ENCODE measurements at regions not wholly inside any gene's neighbourhood (a gene's known extent, or its start where the extent isn't known, plus 50 kb on each side); places are given as distances from the start of the nearest gene placed in this dataset.

DNA sequence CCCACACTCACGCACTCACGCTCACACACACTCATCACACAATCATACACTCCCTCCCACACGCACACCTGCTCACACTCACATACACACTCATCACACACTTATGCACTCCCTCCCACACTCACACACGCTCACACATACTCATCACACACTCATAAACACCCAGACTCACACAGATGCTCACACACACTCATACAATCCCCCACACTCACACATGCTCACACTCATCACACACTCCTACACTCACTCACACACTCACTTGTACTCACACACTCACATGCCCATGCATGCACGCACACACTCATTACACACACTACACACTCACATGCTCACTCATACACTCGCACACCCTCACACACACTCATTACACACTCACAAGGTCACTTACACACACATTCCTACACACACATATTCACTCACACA, 131.1 kb upstream of the PDE10A start (continued):
- TF ChIP-seq, protein P1, sequence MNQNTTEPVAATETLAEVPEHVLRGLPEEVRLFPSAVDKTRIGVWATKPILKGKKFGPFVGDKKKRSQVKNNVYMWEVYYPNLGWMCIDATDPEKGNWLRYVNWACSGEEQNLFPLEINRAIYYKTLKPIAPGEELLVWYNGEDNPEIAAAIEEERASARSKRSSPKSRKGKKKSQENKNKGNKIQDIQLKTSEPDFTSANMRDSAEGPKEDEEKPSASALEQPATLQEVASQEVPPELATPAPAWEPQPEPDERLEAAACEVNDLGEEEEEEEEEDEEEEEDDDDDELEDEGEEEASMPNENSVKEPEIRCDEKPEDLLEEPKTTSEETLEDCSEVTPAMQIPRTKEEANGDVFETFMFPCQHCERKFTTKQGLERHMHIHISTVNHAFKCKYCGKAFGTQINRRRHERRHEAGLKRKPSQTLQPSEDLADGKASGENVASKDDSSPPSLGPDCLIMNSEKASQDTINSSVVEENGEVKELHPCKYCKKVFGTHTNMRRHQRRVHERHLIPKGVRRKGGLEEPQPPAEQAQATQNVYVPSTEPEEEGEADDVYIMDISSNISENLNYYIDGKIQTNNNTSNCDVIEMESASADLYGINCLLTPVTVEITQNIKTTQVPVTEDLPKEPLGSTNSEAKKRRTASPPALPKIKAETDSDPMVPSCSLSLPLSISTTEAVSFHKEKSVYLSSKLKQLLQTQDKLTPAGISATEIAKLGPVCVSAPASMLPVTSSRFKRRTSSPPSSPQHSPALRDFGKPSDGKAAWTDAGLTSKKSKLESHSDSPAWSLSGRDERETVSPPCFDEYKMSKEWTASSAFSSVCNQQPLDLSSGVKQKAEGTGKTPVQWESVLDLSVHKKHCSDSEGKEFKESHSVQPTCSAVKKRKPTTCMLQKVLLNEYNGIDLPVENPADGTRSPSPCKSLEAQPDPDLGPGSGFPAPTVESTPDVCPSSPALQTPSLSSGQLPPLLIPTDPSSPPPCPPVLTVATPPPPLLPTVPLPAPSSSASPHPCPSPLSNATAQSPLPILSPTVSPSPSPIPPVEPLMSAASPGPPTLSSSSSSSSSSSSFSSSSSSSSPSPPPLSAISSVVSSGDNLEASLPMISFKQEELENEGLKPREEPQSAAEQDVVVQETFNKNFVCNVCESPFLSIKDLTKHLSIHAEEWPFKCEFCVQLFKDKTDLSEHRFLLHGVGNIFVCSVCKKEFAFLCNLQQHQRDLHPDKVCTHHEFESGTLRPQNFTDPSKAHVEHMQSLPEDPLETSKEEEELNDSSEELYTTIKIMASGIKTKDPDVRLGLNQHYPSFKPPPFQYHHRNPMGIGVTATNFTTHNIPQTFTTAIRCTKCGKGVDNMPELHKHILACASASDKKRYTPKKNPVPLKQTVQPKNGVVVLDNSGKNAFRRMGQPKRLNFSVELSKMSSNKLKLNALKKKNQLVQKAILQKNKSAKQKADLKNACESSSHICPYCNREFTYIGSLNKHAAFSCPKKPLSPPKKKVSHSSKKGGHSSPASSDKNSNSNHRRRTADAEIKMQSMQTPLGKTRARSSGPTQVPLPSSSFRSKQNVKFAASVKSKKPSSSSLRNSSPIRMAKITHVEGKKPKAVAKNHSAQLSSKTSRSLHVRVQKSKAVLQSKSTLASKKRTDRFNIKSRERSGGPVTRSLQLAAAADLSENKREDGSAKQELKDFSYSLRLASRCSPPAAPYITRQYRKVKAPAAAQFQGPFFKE (tag by site-specific recombination; IDR thresholded peaks at IDR 0.05; ENCODE audit: borderline replicate concordance): 0 out of 2 replicates have a peak, but pooled peaks have one; percentile 42
- TF ChIP-seq, protein P2, sequence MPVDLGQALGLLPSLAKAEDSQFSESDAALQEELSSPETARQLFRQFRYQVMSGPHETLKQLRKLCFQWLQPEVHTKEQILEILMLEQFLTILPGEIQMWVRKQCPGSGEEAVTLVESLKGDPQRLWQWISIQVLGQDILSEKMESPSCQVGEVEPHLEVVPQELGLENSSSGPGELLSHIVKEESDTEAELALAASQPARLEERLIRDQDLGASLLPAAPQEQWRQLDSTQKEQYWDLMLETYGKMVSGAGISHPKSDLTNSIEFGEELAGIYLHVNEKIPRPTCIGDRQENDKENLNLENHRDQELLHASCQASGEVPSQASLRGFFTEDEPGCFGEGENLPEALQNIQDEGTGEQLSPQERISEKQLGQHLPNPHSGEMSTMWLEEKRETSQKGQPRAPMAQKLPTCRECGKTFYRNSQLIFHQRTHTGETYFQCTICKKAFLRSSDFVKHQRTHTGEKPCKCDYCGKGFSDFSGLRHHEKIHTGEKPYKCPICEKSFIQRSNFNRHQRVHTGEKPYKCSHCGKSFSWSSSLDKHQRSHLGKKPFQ (tag by site-specific recombination; IDR thresholded peaks at IDR 0.05): 0 out of 2 replicates have a peak, but pooled peaks have one; percentile 68
- peak; percentile 9; the same call in 1 of the 2 replicates for TF ChIP-seq ZNF133 (tag by site-specific recombination; IDR thresholded peaks at IDR 0.05)
- TF ChIP-seq, protein P3, sequence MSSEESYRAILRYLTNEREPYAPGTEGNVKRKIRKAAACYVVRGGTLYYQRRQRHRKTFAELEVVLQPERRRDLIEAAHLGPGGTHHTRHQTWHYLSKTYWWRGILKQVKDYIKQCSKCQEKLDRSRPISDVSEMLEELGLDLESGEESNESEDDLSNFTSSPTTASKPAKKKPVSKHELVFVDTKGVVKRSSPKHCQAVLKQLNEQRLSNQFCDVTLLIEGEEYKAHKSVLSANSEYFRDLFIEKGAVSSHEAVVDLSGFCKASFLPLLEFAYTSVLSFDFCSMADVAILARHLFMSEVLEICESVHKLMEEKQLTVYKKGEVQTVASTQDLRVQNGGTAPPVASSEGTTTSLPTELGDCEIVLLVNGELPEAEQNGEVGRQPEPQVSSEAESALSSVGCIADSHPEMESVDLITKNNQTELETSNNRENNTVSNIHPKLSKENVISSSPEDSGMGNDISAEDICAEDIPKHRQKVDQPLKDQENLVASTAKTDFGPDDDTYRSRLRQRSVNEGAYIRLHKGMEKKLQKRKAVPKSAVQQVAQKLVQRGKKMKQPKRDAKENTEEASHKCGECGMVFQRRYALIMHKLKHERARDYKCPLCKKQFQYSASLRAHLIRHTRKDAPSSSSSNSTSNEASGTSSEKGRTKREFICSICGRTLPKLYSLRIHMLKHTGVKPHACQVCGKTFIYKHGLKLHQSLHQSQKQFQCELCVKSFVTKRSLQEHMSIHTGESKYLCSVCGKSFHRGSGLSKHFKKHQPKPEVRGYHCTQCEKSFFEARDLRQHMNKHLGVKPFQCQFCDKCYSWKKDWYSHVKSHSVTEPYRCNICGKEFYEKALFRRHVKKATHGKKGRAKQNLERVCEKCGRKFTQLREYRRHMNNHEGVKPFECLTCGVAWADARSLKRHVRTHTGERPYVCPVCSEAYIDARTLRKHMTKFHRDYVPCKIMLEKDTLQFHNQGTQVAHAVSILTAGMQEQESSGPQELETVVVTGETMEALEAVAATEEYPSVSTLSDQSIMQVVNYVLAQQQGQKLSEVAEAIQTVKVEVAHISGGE (tag by site-specific recombination; conservative IDR thresholded peaks at IDR 0.05; ENCODE audit: low read depth): no peak
- TF ChIP-seq ZNF621 (tag by site-specific recombination; IDR thresholded peaks at IDR 0.05): peak; percentile 64; the same call in 1 of the 2 replicates
- TF ChIP-seq, protein P4, sequence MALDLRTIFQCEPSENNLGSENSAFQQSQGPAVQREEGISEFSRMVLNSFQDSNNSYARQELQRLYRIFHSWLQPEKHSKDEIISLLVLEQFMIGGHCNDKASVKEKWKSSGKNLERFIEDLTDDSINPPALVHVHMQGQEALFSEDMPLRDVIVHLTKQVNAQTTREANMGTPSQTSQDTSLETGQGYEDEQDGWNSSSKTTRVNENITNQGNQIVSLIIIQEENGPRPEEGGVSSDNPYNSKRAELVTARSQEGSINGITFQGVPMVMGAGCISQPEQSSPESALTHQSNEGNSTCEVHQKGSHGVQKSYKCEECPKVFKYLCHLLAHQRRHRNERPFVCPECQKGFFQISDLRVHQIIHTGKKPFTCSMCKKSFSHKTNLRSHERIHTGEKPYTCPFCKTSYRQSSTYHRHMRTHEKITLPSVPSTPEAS (tag by site-specific recombination; IDR thresholded peaks at IDR 0.05): peak; percentile 42; the same call in 1 of the 2 replicates
- no peak for TF ChIP-seq ZNF16 (tag by site-specific recombination; IDR thresholded peaks at IDR 0.05; ENCODE audit: low read depth)
- 0 out of 2 replicates have a peak, but pooled peaks have one; percentile 20 for TF ChIP-seq ZBTB20 (tag by site-specific recombination; IDR thresholded peaks at IDR 0.05)
- TF ChIP-seq ZNF571 (tag by site-specific recombination; IDR thresholded peaks at IDR 0.05): peak; percentile 30; the same call in 1 of the 2 replicates
- TF ChIP-seq, protein P5, sequence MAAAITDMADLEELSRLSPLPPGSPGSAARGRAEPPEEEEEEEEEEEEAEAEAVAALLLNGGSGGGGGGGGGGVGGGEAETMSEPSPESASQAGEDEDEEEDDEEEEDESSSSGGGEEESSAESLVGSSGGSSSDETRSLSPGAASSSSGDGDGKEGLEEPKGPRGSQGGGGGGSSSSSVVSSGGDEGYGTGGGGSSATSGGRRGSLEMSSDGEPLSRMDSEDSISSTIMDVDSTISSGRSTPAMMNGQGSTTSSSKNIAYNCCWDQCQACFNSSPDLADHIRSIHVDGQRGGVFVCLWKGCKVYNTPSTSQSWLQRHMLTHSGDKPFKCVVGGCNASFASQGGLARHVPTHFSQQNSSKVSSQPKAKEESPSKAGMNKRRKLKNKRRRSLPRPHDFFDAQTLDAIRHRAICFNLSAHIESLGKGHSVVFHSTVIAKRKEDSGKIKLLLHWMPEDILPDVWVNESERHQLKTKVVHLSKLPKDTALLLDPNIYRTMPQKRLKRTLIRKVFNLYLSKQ (tag by site-specific recombination; IDR thresholded peaks at IDR 0.05; ENCODE audit: borderline replicate concordance): 0 out of 2 replicates have a peak, but pooled peaks have one; percentile 33

DNA sequence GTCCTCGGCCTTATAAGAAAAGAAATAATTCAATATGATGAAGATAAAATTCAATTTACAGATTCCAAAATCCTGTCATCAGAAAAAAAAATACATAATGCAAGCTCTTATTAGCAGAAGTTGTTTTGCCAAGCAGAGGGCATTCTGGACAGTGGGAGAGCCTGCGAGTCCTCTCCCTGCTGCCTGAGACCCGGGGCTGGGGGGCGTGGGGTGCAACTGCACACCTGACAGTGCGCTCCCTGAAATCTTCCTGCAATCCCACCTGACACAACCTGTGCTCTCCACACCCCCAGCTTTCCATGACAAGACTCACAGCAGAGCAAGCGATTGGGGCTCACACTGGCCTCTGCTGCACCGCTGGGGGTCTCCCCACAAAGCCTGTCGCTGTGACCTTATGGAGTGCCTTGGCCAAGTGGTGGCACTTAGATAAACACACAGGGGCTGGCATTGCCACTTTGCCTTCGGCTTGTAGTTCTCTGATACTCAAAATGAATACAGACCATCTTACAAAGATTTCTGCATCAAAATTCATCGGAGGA, 130.3 kb upstream of the PDE10A start:
- no peak overlapping the region for H3K4me3 ChIP-seq (ENCODE audit: low read depth, low read length)
- H3K27ac ChIP-seq (ENCODE audit: extremely low read depth, low read depth, low read length): no peak overlapping the region
- H3K4me1 ChIP-seq (ENCODE audit: control insufficient read depth, insufficient read depth, low read length): no peaks in the 10 kb centered on the region
- H3K36me3 ChIP-seq (ENCODE audit: control insufficient read depth in 2 of 2, insufficient read depth in 1 of 2, low read length in 2 of 2): no peaks in the 10 kb centered on the region
- no peaks in the 10 kb centered on the region for H3K9me3 ChIP-seq (ENCODE audit: control insufficient read depth, insufficient read depth, low read depth, low read length)
- ChIA-PET CTCF (interaction anchor here (0.6 kb wide), 1 partner anchor 135 kb away, joined by 3 read pairs; no protein-coding TSS in a partner anchor), POLR2A (no interaction called here)
- TF ChIP-seq, protein P6, sequence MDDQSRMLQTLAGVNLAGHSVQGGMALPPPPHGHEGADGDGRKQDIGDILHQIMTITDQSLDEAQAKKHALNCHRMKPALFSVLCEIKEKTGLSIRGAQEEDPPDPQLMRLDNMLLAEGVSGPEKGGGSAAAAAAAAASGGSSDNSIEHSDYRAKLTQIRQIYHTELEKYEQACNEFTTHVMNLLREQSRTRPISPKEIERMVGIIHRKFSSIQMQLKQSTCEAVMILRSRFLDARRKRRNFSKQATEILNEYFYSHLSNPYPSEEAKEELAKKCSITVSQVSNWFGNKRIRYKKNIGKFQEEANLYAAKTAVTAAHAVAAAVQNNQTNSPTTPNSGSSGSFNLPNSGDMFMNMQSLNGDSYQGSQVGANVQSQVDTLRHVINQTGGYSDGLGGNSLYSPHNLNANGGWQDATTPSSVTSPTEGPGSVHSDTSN (CRISPR knock-in tag; IDR thresholded peaks at IDR 0.05): no peak
- no peak for TF ChIP-seq ZNF114 (tag by site-specific recombination; IDR thresholded peaks at IDR 0.05)
- TF ChIP-seq, protein P7, sequence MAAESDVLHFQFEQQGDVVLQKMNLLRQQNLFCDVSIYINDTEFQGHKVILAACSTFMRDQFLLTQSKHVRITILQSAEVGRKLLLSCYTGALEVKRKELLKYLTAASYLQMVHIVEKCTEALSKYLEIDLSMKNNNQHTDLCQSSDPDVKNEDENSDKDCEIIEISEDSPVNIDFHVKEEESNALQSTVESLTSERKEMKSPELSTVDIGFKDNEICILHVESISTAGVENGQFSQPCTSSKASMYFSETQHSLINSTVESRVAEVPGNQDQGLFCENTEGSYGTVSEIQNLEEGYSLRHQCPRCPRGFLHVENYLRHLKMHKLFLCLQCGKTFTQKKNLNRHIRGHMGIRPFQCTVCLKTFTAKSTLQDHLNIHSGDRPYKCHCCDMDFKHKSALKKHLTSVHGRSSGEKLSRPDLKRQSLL (tag by site-specific recombination; IDR thresholded peaks at IDR 0.05): no peak

Data from HEK293 (cell line).